Panc1 (cell line): ENCODE measurements at regions not wholly inside any gene's neighbourhood (a gene's known extent, or its start where the extent isn't known, plus 50 kb on each side); places are given as distances from the start of the nearest gene placed in this dataset.

Source experiments
- ATAC-seq: fragments of 200-7000 bp; cut with Tn5 transposase; 2 replicates; pipeline ENCODE4 v1.9.1; 2020; ENCODE audit warnings: mild to moderate bottlenecking, moderate library complexity
- BruUV-seq: library from RNA; stranded (reverse); fragments of 400-500 nt; replicated peaks from 2 replicates; lab custom pipeline; 2021; lab: Mats Ljungman, UMichigan
- CTCF ChIA-PET: fragments of 300-600 bp; sonication (Branson Sonifier 250); formaldehyde crosslinking; loops from one replicate; lab custom pipeline; 2022; ENCODE audit warnings: antibody characterized with exemption; lab: Charles Lee
- POLR2A ChIA-PET: fragments of 300-600 bp; sonication (Branson Sonifier 250); formaldehyde crosslinking; loops from one replicate; lab custom pipeline; 2022; ENCODE audit warnings: antibody characterized with exemption; lab: Charles Lee
- DNase-seq: peaks from one replicate; pipeline ENCODE4 v3.0.0-alpha.2; 2010; ENCODE audit warnings: low read depth, low spot score
- H3K27ac ChIP-seq: 2 replicates; pipeline ENCODE4 v1.5.1; 2011; ENCODE audit warnings: mild to moderate bottlenecking, low read length, inconsistent platforms
- H3K27me3 ChIP-seq: fragments of 200-500 bp; sonication (Bioruptor generic); 2 replicates; pipeline ENCODE4 v1.6.0; 2014; ENCODE audit warnings: low read length, inconsistent platforms; ENCODE audit not compliant: control insufficient read depth, insufficient read depth
- H3K36me3 ChIP-seq: fragments of 200-500 bp; sonication (Bioruptor generic); 2 replicates; pipeline ENCODE4 v1.5.1; 2014; ENCODE audit warnings: inconsistent platforms, mild to moderate bottlenecking, low read length, moderate library complexity; ENCODE audit not compliant: control insufficient read depth, insufficient read depth
- H3K4me1 ChIP-seq: 2 replicates; pipeline ENCODE4 v1.5.1; 2011; ENCODE audit warnings: inconsistent platforms, mild to moderate bottlenecking, low read length, moderate library complexity; ENCODE audit not compliant: control insufficient read depth, insufficient read depth
- H3K4me3 ChIP-seq, 2 experiments: 2 replicates each; pipeline ENCODE4 v1.5.1; 2011 to 2012; ENCODE audit warnings: low read depth in 2 of 2, low read length in 2 of 2, mild to moderate bottlenecking in 2 of 2, inconsistent platforms in 1 of 2, moderate library complexity in 1 of 2
- H3K9me3 ChIP-seq: fragments of 200-500 bp; sonication (Bioruptor generic); 2 replicates; pipeline ENCODE4 v1.5.1; 2014; ENCODE audit warnings: low read depth, mild to moderate bottlenecking, inconsistent platforms, low read length, moderate library complexity; ENCODE audit not compliant: control insufficient read depth, insufficient read depth
- CTCF ChIP-seq: fragments of 450-650 bp; IDR thresholded peaks from 2 replicates; pipeline ENCODE4 v1.5.1; 2017; ENCODE audit warnings: mild to moderate bottlenecking
- POLR2AphosphoS5 ChIP-seq: IDR thresholded peaks from 2 replicates; pipeline ENCODE4 v1.6.1; 2012; ENCODE audit warnings: mild to moderate bottlenecking, low read depth, low read length, moderate library complexity
- REST ChIP-seq, 2 experiments: IDR thresholded peaks; 2 replicates each; pipeline ENCODE4 v1.6.1; 2011 to 2012; ENCODE audit warnings: low read depth in 2 of 2, control low read depth in 1 of 2, low read length in 1 of 2, mild to moderate bottlenecking in 1 of 2, moderate library complexity in 1 of 2; ENCODE audit not compliant: insufficient read depth in 1 of 2
- SIN3A ChIP-seq: IDR thresholded peaks from 2 replicates; pipeline ENCODE4 v1.6.1; 2012; ENCODE audit warnings: low read depth, mild to moderate bottlenecking, low read length, moderate library complexity, borderline replicate concordance; ENCODE audit not compliant: insufficient read depth
- TCF7L2 ChIP-seq: IDR thresholded peaks from 2 replicates; pipeline ENCODE4 v1.6.1; 2011; ENCODE audit warnings: mild to moderate bottlenecking, low read depth, low read length, inconsistent platforms
- in situ Hi-C: cut with HindIII; loops from 2 replicates; pipeline ENCODE4 v1.10.0; 2016; ENCODE audit warnings: low sequenced_read_pairs, low pct_unique_long_range_greater_than_20kb
- intact Hi-C: fragments of 100-400 bp; cut with micrococcal nuclease; formaldehyde crosslinking; loops from one replicate; pipeline ENCODE4 v1.10.0; 2022; ENCODE audit not compliant: unreplicated experiment

GRCh38 chr6:51487937-51488336, 599.5 kb downstream of the PKHD1 start:
- BruUV-seq = no TSS peak
- no peaks in the 10 kb centered on the region for H3K4me1 ChIP-seq
- ChIA-PET POLR2A (no interaction called here), CTCF (interaction anchor here (0.6 kb wide), 1 partner anchor 562 kb away, joined by 3 read pairs; no protein-coding TSS in a partner anchor)
- H3K9me3 ChIP-seq = no peaks in the 10 kb centered on the region
- no peak for TF ChIP-seq CTCF
- no peak for TF ChIP-seq SIN3A
- TF ChIP-seq POLR2AphosphoS5 = no peak
- TF ChIP-seq TCF7L2 = no peak
- no peak for TF ChIP-seq REST (IDR thresholded peaks at IDR 0.05; ENCODE audit: insufficient read depth in 1 of 2, low read depth in 2 of 2, low read length in 1 of 2)
- no peaks in the 10 kb centered on the region for H3K27me3 ChIP-seq
- intact Hi-C loops (no loop called here), in situ Hi-C loops (no loop called here)
- H3K4me3 ChIP-seq = no peak overlapping the region
- ATAC-seq (no peak), DNase-seq (no peak)
- H3K27ac ChIP-seq = no peak overlapping the region
- H3K36me3 ChIP-seq = no peaks in the 10 kb centered on the region

GRCh38 chr6:51489133-51489532, 598.3 kb downstream of the PKHD1 start:
- Histone ChIP-seq H3K36me3 (no peaks in the 10 kb centered on the region), H3K27me3 (no peaks in the 10 kb centered on the region), H3K9me3 (no peaks in the 10 kb centered on the region), H3K27ac (no peak overlapping the region), H3K4me3 (no peak overlapping the region), H3K4me1 (no peaks in the 10 kb centered on the region)
- in situ Hi-C loops (no loop called here), intact Hi-C loops (no loop called here)
- TF ChIP-seq CTCF = no peak
- TF ChIP-seq SIN3A = no peak
- TF ChIP-seq REST (IDR thresholded peaks at IDR 0.05; ENCODE audit: insufficient read depth in 1 of 2, low read depth in 2 of 2, low read length in 1 of 2) = no peak
- no peak for TF ChIP-seq TCF7L2
- no peak for TF ChIP-seq POLR2AphosphoS5
- DNase-seq = no peak
- CTCF ChIA-PET = no interaction called here
- BruUV-seq = no TSS peak
- no peak for ATAC-seq
- POLR2A ChIA-PET = no interaction called here
